ENCODE measurements at regions not wholly inside any gene's neighbourhood (a gene's known extent, or its start where the extent isn't known, plus 50 kb on each side); places are given as distances from the start of the nearest gene placed in this dataset.

DNA sequence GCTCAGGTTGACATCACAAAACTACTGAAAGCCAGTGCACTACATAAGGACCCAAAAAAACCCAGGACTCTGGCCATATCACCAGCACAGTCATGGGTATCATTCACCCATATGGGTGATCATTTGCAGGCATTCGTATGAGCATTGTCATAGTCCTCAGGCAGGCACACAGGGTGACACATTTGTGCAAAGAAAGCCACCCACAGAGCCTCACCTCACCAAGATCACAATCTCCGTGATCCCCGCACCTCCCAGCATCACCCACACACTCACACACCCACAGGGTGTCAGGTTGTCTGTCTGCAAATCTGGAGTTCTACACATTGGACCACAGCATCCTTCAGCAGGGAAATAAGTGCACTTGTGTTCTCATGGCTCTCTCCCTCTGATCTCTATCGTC is 166.0 kb upstream of the LPP start:
- H3K4me3 ChIP-seq (ENCODE audit: low read depth, low read length), result no peak overlapping the region
- no peak for DNase-seq (ENCODE audit: low read depth, low spot score)
- ChIA-PET CTCF (interaction anchor here (1.3 kb wide), 1 partner anchor 13 kb away, joined by 3 read pairs; no protein-coding TSS in a partner anchor), POLR2A (no interaction called here)
- TF ChIP-seq, protein P1, sequence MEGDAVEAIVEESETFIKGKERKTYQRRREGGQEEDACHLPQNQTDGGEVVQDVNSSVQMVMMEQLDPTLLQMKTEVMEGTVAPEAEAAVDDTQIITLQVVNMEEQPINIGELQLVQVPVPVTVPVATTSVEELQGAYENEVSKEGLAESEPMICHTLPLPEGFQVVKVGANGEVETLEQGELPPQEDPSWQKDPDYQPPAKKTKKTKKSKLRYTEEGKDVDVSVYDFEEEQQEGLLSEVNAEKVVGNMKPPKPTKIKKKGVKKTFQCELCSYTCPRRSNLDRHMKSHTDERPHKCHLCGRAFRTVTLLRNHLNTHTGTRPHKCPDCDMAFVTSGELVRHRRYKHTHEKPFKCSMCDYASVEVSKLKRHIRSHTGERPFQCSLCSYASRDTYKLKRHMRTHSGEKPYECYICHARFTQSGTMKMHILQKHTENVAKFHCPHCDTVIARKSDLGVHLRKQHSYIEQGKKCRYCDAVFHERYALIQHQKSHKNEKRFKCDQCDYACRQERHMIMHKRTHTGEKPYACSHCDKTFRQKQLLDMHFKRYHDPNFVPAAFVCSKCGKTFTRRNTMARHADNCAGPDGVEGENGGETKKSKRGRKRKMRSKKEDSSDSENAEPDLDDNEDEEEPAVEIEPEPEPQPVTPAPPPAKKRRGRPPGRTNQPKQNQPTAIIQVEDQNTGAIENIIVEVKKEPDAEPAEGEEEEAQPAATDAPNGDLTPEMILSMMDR (IDR thresholded peaks at IDR 0.05; ENCODE audit: insufficient read depth, low read length, missing control alignments), result no peak

DNA sequence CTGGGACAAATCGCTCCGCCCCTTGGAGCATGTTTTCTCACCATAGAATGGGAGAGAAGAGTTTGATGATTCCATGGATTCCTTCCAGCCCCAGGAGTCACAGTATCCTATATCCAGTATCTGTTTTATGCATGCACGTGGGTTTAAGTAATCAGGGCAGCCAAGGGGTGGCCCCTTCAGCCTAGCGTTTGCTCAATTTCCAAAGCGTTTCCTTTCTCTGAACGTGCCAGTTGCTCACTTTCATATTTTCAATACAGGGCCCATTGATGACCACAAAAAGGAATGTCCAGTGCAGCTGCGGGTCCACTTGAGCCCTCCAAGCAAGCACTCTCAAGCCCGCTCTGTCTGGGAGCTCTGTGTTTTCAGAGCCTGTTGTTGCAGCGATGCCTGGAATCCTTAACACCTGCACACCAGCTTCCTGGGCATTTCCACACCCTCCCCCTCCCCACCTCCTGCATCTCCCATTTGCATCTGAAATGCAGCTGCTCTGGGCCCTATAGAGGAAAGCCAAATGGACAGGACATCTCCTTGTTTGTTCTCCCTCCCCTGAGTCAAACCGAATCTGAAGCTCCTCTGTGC is 164.3 kb upstream of the LPP start:
- CTCF ChIA-PET, result interaction anchor here (1.0 to 1.2 kb wide), 2 partner anchors 86 to 249 kb away, joined by 3 read pairs; no protein-coding TSS in a partner anchor
- no peak for DNase-seq (ENCODE audit: low read depth, low spot score)
- POLR2A ChIA-PET, result no interaction called here
- TF ChIP-seq, protein P1 (IDR thresholded peaks at IDR 0.05; ENCODE audit: insufficient read depth, low read length, missing control alignments), result no peak
- no peak overlapping the region for H3K4me3 ChIP-seq (ENCODE audit: low read depth, low read length)

DNA sequence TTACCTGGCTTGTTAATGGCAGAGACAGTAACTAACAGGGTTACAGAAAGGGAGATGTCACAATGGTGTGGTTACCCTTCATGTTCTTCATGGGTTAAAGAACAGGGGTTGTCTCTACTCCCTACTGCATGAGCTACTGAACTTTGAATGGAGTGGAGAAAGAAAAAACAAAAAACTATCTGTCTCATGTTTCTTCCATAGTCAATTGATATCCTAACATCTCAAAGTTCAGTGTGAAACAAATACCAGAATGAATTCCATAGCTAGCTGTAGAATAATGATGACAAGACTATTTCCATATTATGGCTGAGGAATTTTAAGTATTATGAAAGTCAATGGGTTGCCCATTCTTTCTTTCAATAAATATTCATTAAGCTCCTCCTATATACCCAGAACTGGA is 161.3 kb upstream of the LPP start:
- ChIA-PET POLR2A (interaction anchor here (1.0 kb wide), 1 partner anchor 247 kb away, joined by 3 read pairs; the partner anchor contains the start of gene BCL6), CTCF (interaction anchor here (1.9 kb wide), 1 partner anchor 252 kb away, joined by 7 read pairs; no protein-coding TSS in a partner anchor)
- TF ChIP-seq, protein P1 (IDR thresholded peaks at IDR 0.05; ENCODE audit: insufficient read depth, low read length, missing control alignments), result no peak
- no peak overlapping the region for H3K4me3 ChIP-seq (ENCODE audit: low read depth, low read length)
- DNase-seq (ENCODE audit: low read depth, low spot score), result no peak

DNA sequence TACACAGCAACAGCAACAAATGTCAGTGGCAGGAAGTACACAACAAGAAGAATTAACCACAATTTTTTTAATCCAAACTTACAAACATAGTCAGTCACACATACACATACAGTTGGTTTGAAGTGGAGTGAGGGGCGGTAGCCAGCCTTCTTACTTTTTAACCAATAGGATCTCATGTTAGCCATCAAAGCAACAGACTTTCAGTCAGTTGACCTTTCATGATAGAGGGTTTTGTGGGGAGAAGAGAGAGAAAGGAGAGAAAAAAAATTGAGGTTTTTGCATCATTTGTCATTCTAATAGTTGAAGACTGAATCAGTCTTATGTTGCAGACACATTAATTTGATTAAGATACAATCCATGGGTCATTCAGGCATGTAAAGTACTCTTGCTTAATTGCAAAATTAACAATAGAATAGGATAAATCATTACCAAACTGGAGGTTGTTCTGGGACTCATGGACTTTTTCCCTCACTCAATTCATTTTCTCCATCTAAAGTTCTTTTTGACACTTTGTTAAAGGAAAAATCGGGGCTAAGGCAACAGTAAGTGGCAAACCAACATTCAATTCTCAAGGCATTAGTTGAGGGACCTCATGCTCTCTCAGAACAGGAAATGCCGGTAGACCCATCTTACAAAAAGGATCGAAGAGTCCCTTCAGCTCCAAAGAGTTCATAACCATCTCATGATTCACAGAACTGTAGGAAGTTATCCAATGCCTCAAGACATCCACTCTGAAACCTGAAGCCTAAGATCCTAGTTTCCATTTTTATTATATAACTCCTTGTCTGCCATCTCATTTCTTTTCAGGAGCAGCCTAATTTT is 159.5 kb upstream of the LPP start:
- peak; percentile 58 for DNase-seq (ENCODE audit: low read depth, low spot score)
- ChIA-PET CTCF (interaction anchor here (1.1 kb wide), 1 partner anchor 254 kb away, joined by 3 read pairs; no protein-coding TSS in a partner anchor), POLR2A (no interaction called here)
- H3K4me3 ChIP-seq (ENCODE audit: low read depth, low read length), result no peak overlapping the region
- TF ChIP-seq, protein P1 (IDR thresholded peaks at IDR 0.05; ENCODE audit: insufficient read depth, low read length, missing control alignments), result no peak

DNA sequence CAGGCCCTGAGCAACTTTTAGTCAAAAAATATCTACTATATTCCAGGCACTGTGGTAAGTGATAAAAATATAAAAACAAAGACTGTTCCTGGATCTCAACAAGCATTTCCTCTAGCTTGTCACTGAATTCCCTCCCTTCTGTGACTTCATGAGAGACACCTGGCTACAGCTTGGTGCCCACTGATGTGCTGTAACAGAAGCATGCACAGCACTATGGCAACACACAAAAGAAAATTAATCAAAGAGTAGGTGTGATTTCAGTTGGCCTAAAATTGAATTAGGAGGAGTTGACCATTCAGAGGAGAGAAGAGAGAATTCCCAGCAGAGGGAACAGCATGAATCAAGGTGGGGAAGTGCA is 158.9 kb upstream of the LPP start:
- POLR2A ChIA-PET, result no interaction called here
- TF ChIP-seq, protein P1 (IDR thresholded peaks at IDR 0.05; ENCODE audit: insufficient read depth, low read length, missing control alignments), result no peak
- H3K4me3 ChIP-seq (ENCODE audit: low read depth, low read length), result no peak overlapping the region
- DNase-seq (ENCODE audit: low read depth, low spot score), result no peak
- CTCF ChIA-PET, result interaction anchor here (1.1 to 1.9 kb wide), 2 partner anchors 248 to 255 kb away, joined by 3 to 7 read pairs; no protein-coding TSS in a partner anchor

DNA sequence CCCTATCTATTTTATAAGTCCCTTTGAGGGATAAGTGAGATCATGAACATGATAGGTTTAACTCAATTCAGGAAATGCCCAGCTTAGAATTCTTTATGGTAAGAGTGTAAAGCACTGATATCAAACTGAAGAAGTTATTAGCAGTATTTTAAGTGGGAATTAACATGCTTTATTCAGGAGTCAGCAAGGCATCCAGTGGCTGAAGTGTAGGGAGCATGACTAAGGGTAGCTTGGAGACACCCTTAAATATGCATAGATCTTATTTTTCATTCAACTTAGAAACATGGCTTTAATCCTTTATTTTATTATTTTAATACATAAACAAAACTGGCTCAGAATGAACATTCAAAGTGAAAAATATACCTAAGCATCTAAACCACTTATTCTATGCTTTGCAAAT is 158.3 kb upstream of the LPP start:
- POLR2A ChIA-PET, result no interaction called here
- no peak overlapping the region for H3K4me3 ChIP-seq (ENCODE audit: low read depth, low read length)
- CTCF ChIA-PET, result interaction anchor here (0.5 to 1.9 kb wide), 4 partner anchors 168 to 256 kb away, joined by 3 to 7 read pairs (median 3); no protein-coding TSS in a partner anchor
- DNase-seq (ENCODE audit: low read depth, low spot score), result no peak
- TF ChIP-seq, protein P1 (IDR thresholded peaks at IDR 0.05; ENCODE audit: insufficient read depth, low read length, missing control alignments), result no peak
